C4-2B (cell line): ENCODE measurements at regions not wholly inside any gene's neighbourhood (a gene's known extent, or its start where the extent isn't known, plus 50 kb on each side); places are given as distances from the start of the nearest gene placed in this dataset.

Source experiments
- H3K27ac ChIP-seq: fragments of 450-650 bp; 2 replicates; pipeline ENCODE4 v1.5.1; 2017
- CTCF ChIP-seq: fragments of 450-650 bp; conservative IDR thresholded peaks from 2 replicates; pipeline ENCODE4 v1.5.1; 2017; ENCODE audit warnings: mild to moderate bottlenecking
- ZFX ChIP-seq: fragments of 450-650 bp; IDR thresholded peaks from 2 replicates; pipeline ENCODE4 v1.6.1; 2017

GRCh38 chr6:115796829-115797228 is 263.9 kb downstream of the FRK start:
- no peak overlapping the region for H3K27ac ChIP-seq
- TF ChIP-seq ZFX (no peak), CTCF (no peak)

DNA sequence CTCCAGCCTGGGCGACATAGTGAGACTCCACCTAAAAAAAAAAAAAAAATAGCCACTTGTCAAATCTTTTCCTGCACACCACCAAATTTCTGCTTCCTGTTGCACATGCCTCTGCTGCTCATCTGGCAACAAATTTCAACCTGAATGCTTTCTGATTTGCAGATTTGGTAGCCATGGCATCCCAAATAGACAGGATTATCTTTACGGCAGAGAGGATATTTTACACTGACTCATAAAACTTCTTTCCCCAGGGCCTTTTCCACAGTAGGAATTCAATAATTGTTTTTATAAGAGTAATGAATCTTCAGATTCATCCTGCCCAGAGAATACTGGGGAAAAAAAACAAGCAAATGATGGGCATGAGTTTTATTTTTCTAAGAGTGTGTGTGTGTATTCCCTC is 264.6 kb downstream of the FRK start:
- TF ChIP-seq ZFX (no peak), CTCF (no peak)
- no peak overlapping the region for H3K27ac ChIP-seq

DNA sequence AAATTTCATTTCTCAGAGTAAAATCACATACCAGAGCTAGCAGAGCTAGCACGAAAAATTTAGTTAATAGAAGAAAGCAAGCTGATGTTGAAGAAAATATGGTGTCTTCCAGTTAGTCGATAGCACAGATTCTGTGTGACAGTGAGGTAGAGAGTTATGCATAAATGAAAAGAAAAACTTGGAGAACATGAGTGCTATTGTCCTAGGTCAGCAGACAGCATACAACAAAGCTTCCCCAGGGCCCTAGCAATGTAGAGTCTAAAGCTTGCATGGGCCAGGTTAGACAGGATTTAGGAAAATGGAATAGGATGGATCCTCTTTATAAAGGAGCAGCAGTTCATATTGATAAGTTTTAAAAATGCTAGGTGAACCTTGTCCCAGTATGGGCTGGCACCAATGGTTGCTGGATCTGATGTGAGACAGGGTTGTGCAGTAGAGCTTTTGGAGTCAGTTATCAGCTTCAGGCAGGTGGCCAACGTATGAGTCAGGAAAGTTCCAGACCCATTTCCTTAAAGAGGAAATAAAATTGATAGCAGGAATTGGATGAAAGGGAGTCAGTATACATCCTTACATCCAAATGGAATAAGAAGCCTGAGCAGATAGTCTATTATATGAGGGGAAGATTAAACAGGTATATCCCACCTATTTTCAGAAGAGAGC is 277.2 kb downstream of the FRK start:
- TF ChIP-seq CTCF (no peak), ZFX (no peak)
- H3K27ac ChIP-seq: no peak overlapping the region

- no peak overlapping the region for H3K27ac ChIP-seq
- no peak for TF ChIP-seq ZFX
- TF ChIP-seq CTCF: no peak
These were observed 278.1 kb downstream of the FRK start for GRCh38 chr6:115782612-115783011.

DNA sequence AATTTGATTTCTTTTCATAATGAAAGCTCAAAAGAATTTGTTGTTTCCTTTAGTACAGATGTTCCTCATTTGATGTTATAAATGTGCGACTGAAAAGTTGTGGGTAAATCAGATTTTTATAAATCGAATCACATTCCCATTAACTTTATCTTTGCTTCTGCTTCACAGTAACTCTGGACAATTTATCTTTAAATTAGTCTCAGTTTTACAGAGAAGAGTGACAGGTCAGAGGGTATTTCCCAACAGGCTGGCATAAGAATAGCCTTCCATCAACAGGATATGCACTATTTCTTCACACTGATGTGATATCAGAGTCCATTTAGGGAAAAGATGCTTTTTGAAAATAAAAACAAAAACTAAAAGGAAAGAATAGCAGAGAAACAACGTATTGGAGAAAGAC is 286.9 kb downstream of the FRK start:
- TF ChIP-seq CTCF: no peak
- TF ChIP-seq ZFX: no peak
- no peak overlapping the region for H3K27ac ChIP-seq

GRCh38 chr6:115770851-115771250 is 289.8 kb downstream of the FRK start:
- TF ChIP-seq CTCF: no peak
- no peak for TF ChIP-seq ZFX
- H3K27ac ChIP-seq: no peak overlapping the region

DNA sequence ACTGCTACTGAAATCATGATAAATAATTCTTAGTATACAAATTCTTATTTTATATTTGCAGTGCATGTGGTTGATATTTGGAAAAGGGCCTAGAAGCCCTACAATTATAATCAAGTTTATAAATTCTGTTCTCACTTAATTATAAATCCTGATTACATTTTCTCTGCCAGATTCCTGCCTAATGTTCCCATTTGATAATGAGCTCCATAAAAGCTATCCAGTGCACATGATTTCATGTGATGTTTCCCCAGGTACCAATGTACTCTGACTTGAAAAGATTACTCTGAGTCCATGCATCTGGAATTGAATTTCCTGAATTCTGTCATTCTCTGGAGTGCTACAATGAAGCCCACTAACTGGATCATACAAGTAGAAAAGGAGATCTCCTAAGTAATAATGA is 292.2 kb downstream of the FRK start:
- no peak for TF ChIP-seq ZFX
- no peak for TF ChIP-seq CTCF
- no peak overlapping the region for H3K27ac ChIP-seq
